ENCODE measurements at regions not wholly inside any gene's neighbourhood (a gene's known extent, or its start where the extent isn't known, plus 50 kb on each side); places are given as distances from the start of the nearest gene placed in this dataset.

DNA sequence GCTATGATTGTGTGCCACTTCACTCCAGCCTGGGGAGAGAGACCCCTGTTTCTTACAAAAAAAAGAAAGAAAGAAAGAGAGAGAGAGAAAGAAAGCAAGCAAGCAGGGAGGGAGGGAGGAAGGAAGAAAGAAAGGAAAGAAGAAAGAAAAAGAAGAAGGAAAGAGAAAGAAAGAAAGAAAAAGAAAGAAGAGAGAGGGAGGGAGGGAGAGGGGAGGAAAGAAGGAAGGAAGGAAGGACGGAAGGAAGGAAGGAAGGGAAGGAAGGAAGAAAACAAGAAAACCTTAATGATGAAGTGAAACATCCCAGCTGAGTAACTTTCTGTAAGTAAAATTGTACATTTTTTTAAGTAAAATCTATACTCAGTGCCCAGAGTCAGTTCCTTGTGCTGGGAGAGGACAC lies 75.5 kb upstream of the GLS start:
- H3K9me3 ChIP-seq = no peaks in the 10 kb centered on the region
- no peaks in the 10 kb centered on the region for H3K36me3 ChIP-seq
- H3K27me3 ChIP-seq = no peaks in the 10 kb centered on the region
- TF ChIP-seq POLR2A (IDR thresholded peaks at IDR 0.05) (no peak), POLR2AphosphoS5 (IDR thresholded peaks at IDR 0.05) (no peak)
- TF ChIP-seq, protein P1, sequence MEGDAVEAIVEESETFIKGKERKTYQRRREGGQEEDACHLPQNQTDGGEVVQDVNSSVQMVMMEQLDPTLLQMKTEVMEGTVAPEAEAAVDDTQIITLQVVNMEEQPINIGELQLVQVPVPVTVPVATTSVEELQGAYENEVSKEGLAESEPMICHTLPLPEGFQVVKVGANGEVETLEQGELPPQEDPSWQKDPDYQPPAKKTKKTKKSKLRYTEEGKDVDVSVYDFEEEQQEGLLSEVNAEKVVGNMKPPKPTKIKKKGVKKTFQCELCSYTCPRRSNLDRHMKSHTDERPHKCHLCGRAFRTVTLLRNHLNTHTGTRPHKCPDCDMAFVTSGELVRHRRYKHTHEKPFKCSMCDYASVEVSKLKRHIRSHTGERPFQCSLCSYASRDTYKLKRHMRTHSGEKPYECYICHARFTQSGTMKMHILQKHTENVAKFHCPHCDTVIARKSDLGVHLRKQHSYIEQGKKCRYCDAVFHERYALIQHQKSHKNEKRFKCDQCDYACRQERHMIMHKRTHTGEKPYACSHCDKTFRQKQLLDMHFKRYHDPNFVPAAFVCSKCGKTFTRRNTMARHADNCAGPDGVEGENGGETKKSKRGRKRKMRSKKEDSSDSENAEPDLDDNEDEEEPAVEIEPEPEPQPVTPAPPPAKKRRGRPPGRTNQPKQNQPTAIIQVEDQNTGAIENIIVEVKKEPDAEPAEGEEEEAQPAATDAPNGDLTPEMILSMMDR (IDR thresholded peaks at IDR 0.05) = no peak
- H3K4me3 ChIP-seq = no peak overlapping the region
- intact Hi-C loops (cut with DNase I; ENCODE audit: low total_unique reads) = no loop called here
- DNase-seq (ENCODE audit: low spot score in 2 of 2) = no peak
- H3K4me1 ChIP-seq = no peaks in the 10 kb centered on the region
- H3K27ac ChIP-seq = no peak overlapping the region

DNA sequence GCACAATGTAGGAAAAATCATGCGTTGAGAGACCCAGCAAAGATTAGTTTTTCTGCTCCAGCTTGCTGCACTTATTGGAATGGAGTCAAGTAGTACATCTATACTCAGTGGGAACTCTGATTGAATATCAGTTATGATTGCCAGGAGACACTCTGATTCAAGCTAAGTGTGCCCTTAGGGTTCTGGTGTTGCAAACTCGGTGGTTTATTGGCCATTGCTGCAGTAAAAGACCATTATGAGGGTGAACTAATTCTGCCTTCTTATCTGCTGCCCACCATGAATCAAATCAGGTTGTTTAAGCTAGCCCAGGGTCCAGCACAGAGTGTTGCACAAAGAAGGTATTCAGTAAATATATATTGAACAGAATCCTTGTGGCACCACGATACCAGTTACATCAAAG lies 74.8 kb upstream of the GLS start:
- no peaks in the 10 kb centered on the region for H3K4me1 ChIP-seq
- intact Hi-C loops (cut with DNase I; ENCODE audit: low total_unique reads) = no loop called here
- H3K36me3 ChIP-seq = no peaks in the 10 kb centered on the region
- no peak for DNase-seq (ENCODE audit: low spot score in 2 of 2)
- H3K27ac ChIP-seq = no peak overlapping the region
- H3K4me3 ChIP-seq = no peak overlapping the region
- no peaks in the 10 kb centered on the region for H3K27me3 ChIP-seq
- TF ChIP-seq POLR2A (IDR thresholded peaks at IDR 0.05) = no peak
- TF ChIP-seq, protein P1 (IDR thresholded peaks at IDR 0.05) = no peak
- TF ChIP-seq POLR2AphosphoS5 (IDR thresholded peaks at IDR 0.05) = no peak
- H3K9me3 ChIP-seq = no peaks in the 10 kb centered on the region

DNA sequence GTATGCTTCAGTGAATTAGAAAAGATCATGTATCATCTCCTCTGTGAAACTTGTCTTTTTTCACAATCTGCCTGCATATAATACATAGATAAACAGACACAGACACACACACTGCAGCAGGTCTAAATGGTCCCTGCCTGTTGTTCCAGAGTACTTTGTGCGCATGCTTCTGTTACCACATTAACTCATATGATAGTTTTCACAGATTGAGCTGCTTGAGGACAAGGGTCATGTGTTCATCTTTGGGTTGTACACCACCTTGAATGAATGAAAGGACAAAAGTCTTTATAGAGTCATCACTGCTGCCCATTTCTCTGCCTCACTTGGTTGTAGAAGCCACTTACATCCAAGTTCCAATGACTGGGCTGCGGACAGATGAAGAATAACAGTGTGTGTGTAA lies 72.7 kb upstream of the GLS start:
- no peak for TF ChIP-seq POLR2A (IDR thresholded peaks at IDR 0.05)
- TF ChIP-seq, protein P1 (IDR thresholded peaks at IDR 0.05) = no peak
- TF ChIP-seq POLR2AphosphoS5 (IDR thresholded peaks at IDR 0.05) = no peak
- Histone ChIP-seq H3K9me3 (no peaks in the 10 kb centered on the region), H3K36me3 (no peaks in the 10 kb centered on the region), H3K4me1 (no peaks in the 10 kb centered on the region), H3K27ac (no peak overlapping the region), H3K4me3 (no peak overlapping the region), H3K27me3 (no peaks in the 10 kb centered on the region)
- DNase-seq (ENCODE audit: low spot score in 2 of 2) = no peak
- intact Hi-C loops (cut with DNase I; ENCODE audit: low total_unique reads) = no loop called here

GRCh38 chr2:190809139-190809764 lies 71.4 kb upstream of the GLS start:
- H3K27me3 ChIP-seq = no peaks in the 10 kb centered on the region
- H3K9me3 ChIP-seq = no peaks in the 10 kb centered on the region
- TF ChIP-seq POLR2A (IDR thresholded peaks at IDR 0.05) = no peak
- TF ChIP-seq POLR2AphosphoS5 (IDR thresholded peaks at IDR 0.05) = no peak
- TF ChIP-seq, protein P1 (IDR thresholded peaks at IDR 0.05) = no peak
- no peak for DNase-seq (ENCODE audit: low spot score in 2 of 2)
- no peak overlapping the region for H3K4me3 ChIP-seq
- H3K4me1 ChIP-seq = no peaks in the 10 kb centered on the region
- H3K36me3 ChIP-seq = no peaks in the 10 kb centered on the region
- no peak overlapping the region for H3K27ac ChIP-seq
- intact Hi-C loops (cut with DNase I; ENCODE audit: low total_unique reads) = no loop called here

- H3K9me3 ChIP-seq = no peaks in the 10 kb centered on the region
- intact Hi-C loops (cut with DNase I; ENCODE audit: low total_unique reads) = no loop called here
- H3K36me3 ChIP-seq = no peaks in the 10 kb centered on the region
- H3K4me1 ChIP-seq = no peaks in the 10 kb centered on the region
- no peak overlapping the region for H3K4me3 ChIP-seq
- TF ChIP-seq, protein P1 (IDR thresholded peaks at IDR 0.05) = no peak
- TF ChIP-seq POLR2A (IDR thresholded peaks at IDR 0.05) (no peak), POLR2AphosphoS5 (IDR thresholded peaks at IDR 0.05) (no peak)
- no peak overlapping the region for H3K27ac ChIP-seq
- no peak for DNase-seq (ENCODE audit: low spot score in 2 of 2)
- no peaks in the 10 kb centered on the region for H3K27me3 ChIP-seq
Observed at GRCh38 chr2:190809876-190810525, 70.6 kb upstream of the GLS start.

Measured in breast epithelium (tissue), 4 donors.